ENCODE measurements at regions not wholly inside any gene's neighbourhood (a gene's known extent, or its start where the extent isn't known, plus 50 kb on each side); places are given as distances from the start of the nearest gene placed in this dataset.
"Not testable (repeated sequence)": the region's sequence is repeated elsewhere in the genome, so short reads cannot be mapped to it uniquely, and the experiment has no call there.

DNA sequence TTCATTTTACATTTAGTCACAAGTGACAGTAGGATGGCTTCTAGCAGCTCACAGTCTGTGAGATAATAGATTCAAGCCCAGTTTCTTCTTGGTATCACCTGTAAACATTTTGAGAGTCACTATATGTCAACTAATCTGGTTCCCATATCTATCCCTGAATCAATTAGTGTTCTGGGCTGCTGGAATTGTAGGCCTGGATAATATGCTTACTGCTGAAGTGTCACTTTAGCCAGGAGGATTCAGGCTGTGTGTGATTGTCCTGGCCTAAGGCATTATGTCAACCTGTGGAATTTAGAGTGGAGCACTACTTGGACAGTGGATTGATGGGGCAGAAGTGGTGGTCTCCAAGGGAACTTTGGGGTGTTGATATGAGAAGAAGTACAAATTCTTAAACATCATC, 1071.8 kb upstream of the CITED2 start:
- ATAC-seq (ENCODE audit: low read depth in 2 of 2) = no peak
- peaks cover 0 to 5% (median 0%) of the 10 kb centered on the region in 7 donors for H3K9me3 Mint-ChIP-seq
- no peak for DNase-seq
- no peaks in the 10 kb centered on the region for H3K36me3 Mint-ChIP-seq
- H3K4me1 Mint-ChIP-seq = no peaks in the 10 kb centered on the region
- H3K27me3 ChIP-seq (ENCODE audit: control insufficient read depth, insufficient read depth, low read length) = no peaks in the 10 kb centered on the region
- H3K9me3 ChIP-seq (ENCODE audit: control insufficient read depth in 2 of 2, low read length in 2 of 2) = no peaks in the 10 kb centered on the region
- H3K4me3 ChIP-seq (ENCODE audit: low read depth, low read length) = no peak overlapping the region
- no peak overlapping the region for H3K27ac ChIP-seq (ENCODE audit: insufficient read depth, low read length, poor library complexity, severe bottlenecking)
- H3K27me3 Mint-ChIP-seq = no peaks in the 10 kb centered on the region
- no peak overlapping the region for H3K4me3 Mint-ChIP-seq
- H3K27ac Mint-ChIP-seq = no peak overlapping the region
- no peaks in the 10 kb centered on the region for H3K4me1 ChIP-seq (ENCODE audit: control insufficient read depth, insufficient read depth, low read length, poor library complexity, severe bottlenecking)
- H3K36me3 ChIP-seq (ENCODE audit: control insufficient read depth, insufficient read depth, low read length) = no peaks in the 10 kb centered on the region

DNA sequence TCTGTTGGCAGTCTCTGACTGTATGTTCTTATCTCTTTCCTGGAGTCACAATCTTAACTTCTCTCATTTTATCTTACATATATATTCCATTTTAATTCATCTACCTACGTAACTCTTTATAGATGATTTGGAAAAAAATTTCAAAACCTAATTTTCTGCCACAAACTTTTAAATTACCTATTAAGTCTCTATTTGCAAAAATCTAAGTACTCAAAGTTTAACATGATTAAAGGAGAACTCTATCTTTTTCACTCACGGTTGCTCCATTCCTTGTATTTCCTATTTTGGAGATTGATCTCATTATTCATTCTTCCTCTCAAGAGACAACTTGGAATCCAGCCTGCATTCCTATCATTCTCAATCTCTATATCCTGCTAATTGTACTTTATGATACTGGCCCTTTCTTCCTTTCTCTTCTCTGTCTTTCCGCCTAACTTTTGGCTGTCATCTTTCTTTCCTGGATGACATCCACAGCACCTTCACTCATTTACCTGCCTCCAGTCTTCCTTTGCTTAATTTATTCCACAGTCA, 1071.1 kb upstream of the CITED2 start:
- no peak overlapping the region for H3K4me3 Mint-ChIP-seq
- H3K27ac Mint-ChIP-seq = no peak overlapping the region
- peaks cover 0 to 5% (median 0%) of the 10 kb centered on the region in 7 donors for H3K9me3 Mint-ChIP-seq

DNA sequence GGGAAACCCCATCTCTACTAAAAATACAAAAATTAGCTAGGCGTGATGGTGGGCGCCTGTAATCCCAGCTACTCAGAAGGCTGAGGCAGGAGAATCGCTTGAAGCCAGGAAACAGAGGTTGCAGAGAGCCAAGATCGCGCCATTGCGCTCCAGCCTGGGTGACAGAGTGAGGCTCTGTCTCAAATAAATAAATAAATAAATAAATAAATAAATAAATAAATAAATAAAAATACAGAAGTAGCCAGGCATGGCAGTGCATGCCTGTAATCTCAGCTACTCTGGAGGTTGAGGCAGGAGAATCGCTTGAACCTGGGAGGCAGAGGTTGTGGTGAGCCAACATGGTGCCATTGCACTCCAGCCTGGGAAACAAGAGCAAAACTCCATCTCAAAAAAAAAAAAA, 1068.7 kb upstream of the CITED2 start:
- H3K4me1 ChIP-seq (ENCODE audit: control insufficient read depth, insufficient read depth, low read length, poor library complexity, severe bottlenecking); H3K36me3 ChIP-seq (ENCODE audit: control insufficient read depth, insufficient read depth, low read length); H3K27ac Mint-ChIP-seq; H3K36me3 Mint-ChIP-seq; H3K4me1 Mint-ChIP-seq; DNase-seq; H3K27ac ChIP-seq (ENCODE audit: insufficient read depth, low read length, poor library complexity, severe bottlenecking); H3K9me3 Mint-ChIP-seq; H3K4me3 ChIP-seq (ENCODE audit: low read depth, low read length); H3K27me3 ChIP-seq (ENCODE audit: control insufficient read depth, insufficient read depth, low read length); H3K4me3 Mint-ChIP-seq; H3K9me3 ChIP-seq (ENCODE audit: control insufficient read depth in 2 of 2, low read length in 2 of 2); ATAC-seq (ENCODE audit: low read depth in 2 of 2); H3K27me3 Mint-ChIP-seq: not testable (repeated sequence)

More for the DNA sequence above, 1071.1 kb upstream of the CITED2 start:
- Histone ChIP-seq H3K9me3 (ENCODE audit: control insufficient read depth in 2 of 2, low read length in 2 of 2) (no peaks in the 10 kb centered on the region), H3K4me3 (ENCODE audit: low read depth, low read length) (no peak overlapping the region), H3K36me3 (ENCODE audit: control insufficient read depth, insufficient read depth, low read length) (no peaks in the 10 kb centered on the region), H3K27me3 (ENCODE audit: control insufficient read depth, insufficient read depth, low read length) (no peaks in the 10 kb centered on the region), H3K4me1 (ENCODE audit: control insufficient read depth, insufficient read depth, low read length, poor library complexity, severe bottlenecking) (no peaks in the 10 kb centered on the region), H3K27ac (ENCODE audit: insufficient read depth, low read length, poor library complexity, severe bottlenecking) (no peak overlapping the region)
- H3K4me1 Mint-ChIP-seq = no peaks in the 10 kb centered on the region
- ATAC-seq (ENCODE audit: low read depth in 2 of 2) (no peak), DNase-seq (no peak)
- no peaks in the 10 kb centered on the region for H3K36me3 Mint-ChIP-seq
- H3K27me3 Mint-ChIP-seq = no peaks in the 10 kb centered on the region

DNA sequence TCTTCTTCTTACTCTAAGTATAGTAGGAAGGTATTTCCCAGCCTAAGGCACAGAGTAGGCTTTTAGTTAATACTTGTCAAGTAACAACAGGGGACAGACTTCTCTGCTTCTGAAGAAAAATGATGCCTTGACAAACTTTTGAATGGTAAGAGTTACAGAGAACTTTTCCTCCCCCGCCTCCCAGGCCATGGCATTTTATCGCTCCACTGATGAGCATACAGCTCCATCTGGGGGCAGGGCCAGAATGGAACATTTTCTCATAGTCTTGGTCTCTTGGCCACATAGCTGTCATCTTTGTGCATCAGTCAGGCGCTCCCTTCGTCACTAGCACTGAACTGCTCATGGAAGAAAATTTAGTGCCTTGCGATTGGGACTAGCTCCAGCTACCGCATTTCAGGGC, 1066.8 kb upstream of the CITED2 start:
- ATAC-seq (ENCODE audit: low read depth in 2 of 2) (no peak), DNase-seq (no peak)
- Mint-ChIP-seq H3K36me3 (no peaks in the 10 kb centered on the region), H3K27me3 (no peaks in the 10 kb centered on the region), H3K9me3 (no peaks in the 10 kb centered on the region), H3K27ac (no peak overlapping the region), H3K4me1 (no peaks in the 10 kb centered on the region), H3K4me3 (no peak overlapping the region)
- no peaks in the 10 kb centered on the region for H3K27me3 ChIP-seq (ENCODE audit: control insufficient read depth, insufficient read depth, low read length)
- H3K36me3 ChIP-seq (ENCODE audit: control insufficient read depth, insufficient read depth, low read length) = no peaks in the 10 kb centered on the region
- no peaks in the 10 kb centered on the region for H3K4me1 ChIP-seq (ENCODE audit: control insufficient read depth, insufficient read depth, low read length, poor library complexity, severe bottlenecking)
- H3K4me3 ChIP-seq (ENCODE audit: low read depth, low read length) = no peak overlapping the region
- H3K27ac ChIP-seq (ENCODE audit: insufficient read depth, low read length, poor library complexity, severe bottlenecking) = no peak overlapping the region
- H3K9me3 ChIP-seq (ENCODE audit: control insufficient read depth in 2 of 2, low read length in 2 of 2) = no peaks in the 10 kb centered on the region

DNA sequence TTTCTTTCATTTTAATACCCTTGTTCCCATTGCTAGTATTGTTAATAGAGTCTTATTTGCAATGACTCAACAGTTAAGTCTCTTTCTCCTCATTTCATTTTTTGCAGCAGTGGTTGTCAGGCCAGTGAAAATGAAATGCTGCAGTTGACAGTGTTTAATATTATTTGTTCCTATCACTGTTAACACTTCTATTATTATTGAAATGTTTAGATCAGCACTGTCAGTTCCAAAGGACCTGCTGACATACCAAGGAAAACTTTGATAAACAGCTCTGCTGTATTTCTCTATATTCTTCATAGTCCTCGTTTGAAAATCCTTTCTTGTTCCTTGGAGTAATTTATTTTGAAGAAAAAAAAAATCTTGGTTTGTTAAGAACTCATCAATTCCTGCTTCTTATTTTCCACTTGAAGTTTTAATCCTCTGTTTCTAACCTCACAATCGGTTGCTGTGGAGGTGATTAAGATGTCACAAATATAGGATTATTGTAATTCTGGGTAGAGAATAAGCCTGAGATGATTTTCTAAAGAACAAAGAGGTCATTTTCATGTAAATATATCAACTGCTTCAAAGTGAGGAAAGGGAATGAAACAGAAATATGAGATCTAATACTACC, 1065.9 kb upstream of the CITED2 start:
- Histone ChIP-seq H3K4me1 (ENCODE audit: control insufficient read depth, insufficient read depth, low read length, poor library complexity, severe bottlenecking) (no peaks in the 10 kb centered on the region), H3K27ac (ENCODE audit: insufficient read depth, low read length, poor library complexity, severe bottlenecking) (no peak overlapping the region), H3K4me3 (ENCODE audit: low read depth, low read length) (no peak overlapping the region), H3K9me3 (ENCODE audit: control insufficient read depth in 2 of 2, low read length in 2 of 2) (no peaks in the 10 kb centered on the region), H3K27me3 (ENCODE audit: control insufficient read depth, insufficient read depth, low read length) (no peaks in the 10 kb centered on the region), H3K36me3 (ENCODE audit: control insufficient read depth, insufficient read depth, low read length) (no peaks in the 10 kb centered on the region)
- H3K27me3 Mint-ChIP-seq = no peaks in the 10 kb centered on the region
- no peaks in the 10 kb centered on the region for H3K4me1 Mint-ChIP-seq
- H3K27ac Mint-ChIP-seq = no peak overlapping the region
- no peaks in the 10 kb centered on the region for H3K9me3 Mint-ChIP-seq
- DNase-seq (no peak), ATAC-seq (ENCODE audit: low read depth in 2 of 2) (no peak)
- H3K4me3 Mint-ChIP-seq = no peak overlapping the region
- H3K36me3 Mint-ChIP-seq = no peaks in the 10 kb centered on the region

DNA sequence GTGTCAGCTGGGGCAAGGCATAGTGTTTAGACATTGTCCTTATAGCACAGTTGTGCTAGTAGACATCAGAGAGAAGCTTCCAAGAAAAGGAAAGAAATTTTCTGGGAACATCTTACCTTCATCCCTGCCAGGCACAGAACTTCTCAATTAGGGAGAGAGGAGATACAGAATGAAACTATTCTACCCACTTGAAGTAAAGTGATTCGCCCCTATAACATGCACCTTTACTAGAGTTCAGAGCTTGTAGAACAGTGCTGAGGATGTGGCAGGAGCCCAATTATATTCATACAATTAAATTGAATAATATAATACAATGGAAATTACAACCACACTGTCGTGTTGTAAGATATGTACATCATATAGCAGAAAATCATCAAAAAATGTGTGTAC, 1063.9 kb upstream of the CITED2 start:
- DNase-seq (no peak), ATAC-seq (ENCODE audit: low read depth in 2 of 2) (no peak)
- H3K36me3 ChIP-seq (ENCODE audit: control insufficient read depth, insufficient read depth, low read length) = no peaks in the 10 kb centered on the region
- no peaks in the 10 kb centered on the region for H3K36me3 Mint-ChIP-seq
- no peaks in the 10 kb centered on the region for H3K9me3 ChIP-seq (ENCODE audit: control insufficient read depth in 2 of 2, low read length in 2 of 2)
- no peaks in the 10 kb centered on the region for H3K4me1 Mint-ChIP-seq
- no peak overlapping the region for H3K4me3 Mint-ChIP-seq
- H3K27me3 ChIP-seq (ENCODE audit: control insufficient read depth, insufficient read depth, low read length) = no peaks in the 10 kb centered on the region
- peaks cover 0 to 3% (median 0%) of the 10 kb centered on the region in 7 donors for H3K9me3 Mint-ChIP-seq
- H3K4me1 ChIP-seq (ENCODE audit: control insufficient read depth, insufficient read depth, low read length, poor library complexity, severe bottlenecking) = no peaks in the 10 kb centered on the region
- no peak overlapping the region for H3K27ac Mint-ChIP-seq
- H3K27me3 Mint-ChIP-seq = no peaks in the 10 kb centered on the region
- H3K27ac ChIP-seq (ENCODE audit: insufficient read depth, low read length, poor library complexity, severe bottlenecking) = no peak overlapping the region
- H3K4me3 ChIP-seq (ENCODE audit: low read depth, low read length) = no peak overlapping the region

DNA sequence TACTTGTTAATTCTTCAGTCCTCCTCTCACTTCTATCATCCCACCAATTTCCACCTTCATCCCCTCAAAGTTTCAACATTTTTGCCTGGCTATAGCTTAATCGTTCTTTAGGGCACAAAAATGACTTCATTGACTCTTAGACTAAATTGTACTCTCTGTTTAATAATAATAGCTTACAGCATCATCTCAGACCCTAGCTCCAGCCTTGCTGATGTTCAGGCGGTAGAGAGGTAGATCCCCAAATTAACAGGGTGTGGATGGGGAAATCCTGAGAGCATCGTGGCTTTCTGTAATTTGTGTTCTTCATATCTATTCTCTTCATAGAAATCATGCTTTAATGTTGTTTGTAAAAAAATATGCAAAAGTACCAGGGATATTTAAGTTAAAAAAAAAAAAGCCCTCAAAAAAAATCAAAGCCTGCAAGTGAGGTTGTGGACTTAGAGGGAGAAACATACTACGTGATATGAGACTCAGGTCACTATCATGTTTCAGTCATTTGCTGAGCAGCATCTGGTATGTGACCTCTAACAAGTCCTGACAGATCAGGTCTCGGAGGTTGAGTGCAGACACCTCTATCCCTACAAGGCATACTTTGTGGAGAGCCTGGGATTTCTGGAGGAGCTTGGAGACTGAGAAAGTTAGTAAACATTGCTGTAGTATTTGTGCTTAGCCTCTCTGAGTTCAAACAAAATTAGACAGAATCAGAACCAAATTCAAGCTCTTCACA, 1063.3 kb upstream of the CITED2 start:
- H3K9me3 ChIP-seq (ENCODE audit: control insufficient read depth in 2 of 2, low read length in 2 of 2) = no peaks in the 10 kb centered on the region
- no peaks in the 10 kb centered on the region for H3K4me1 Mint-ChIP-seq

More for the DNA sequence above, 1063.3 kb upstream of the CITED2 start:
- Histone ChIP-seq H3K4me1 (ENCODE audit: control insufficient read depth, insufficient read depth, low read length, poor library complexity, severe bottlenecking) (no peaks in the 10 kb centered on the region), H3K4me3 (ENCODE audit: low read depth, low read length) (no peak overlapping the region), H3K27ac (ENCODE audit: insufficient read depth, low read length, poor library complexity, severe bottlenecking) (no peak overlapping the region), H3K27me3 (ENCODE audit: control insufficient read depth, insufficient read depth, low read length) (no peaks in the 10 kb centered on the region), H3K36me3 (ENCODE audit: control insufficient read depth, insufficient read depth, low read length) (no peaks in the 10 kb centered on the region)
- Mint-ChIP-seq H3K27me3 (no peaks in the 10 kb centered on the region), H3K36me3 (no peaks in the 10 kb centered on the region), H3K27ac (no peak overlapping the region), H3K9me3 (peaks cover 0 to 5% (median 0%) of the 10 kb centered on the region in 7 donors), H3K4me3 (no peak overlapping the region)
- DNase-seq (no peak), ATAC-seq (ENCODE audit: low read depth in 2 of 2) (no peak)

Data from CD4-positive, CD25-positive, alpha-beta regulatory T cell (primary cell).